GM13977 (cell line): ENCODE measurements at regions not wholly inside any gene's neighbourhood (a gene's known extent, or its start where the extent isn't known, plus 50 kb on each side); places are given as distances from the start of the nearest gene placed in this dataset.

Experiments
- DNase-seq: peaks from one replicate; pipeline ENCODE4 v3.0.0; 2012; ENCODE audit warnings: low spot score
- CTCF ChIP-seq: IDR thresholded peaks from 2 replicates; pipeline ENCODE4 v1.5.1; 2012; ENCODE audit warnings: mild to moderate bottlenecking, control low read depth; ENCODE audit not compliant: insufficient read depth; ENCODE audit errors: extremely low read depth, missing control alignments
- in situ Hi-C: fragments of 300-500 bp; cut with MboI; formaldehyde crosslinking; loops from one replicate; pipeline ENCODE4 v1.12.0; 2022; ENCODE audit warnings: low sequenced_read_pairs, low pct_unique_long_range_greater_than_20kb, mixed read lengths, inconsistent platforms; ENCODE audit not compliant: unreplicated experiment

DNA sequence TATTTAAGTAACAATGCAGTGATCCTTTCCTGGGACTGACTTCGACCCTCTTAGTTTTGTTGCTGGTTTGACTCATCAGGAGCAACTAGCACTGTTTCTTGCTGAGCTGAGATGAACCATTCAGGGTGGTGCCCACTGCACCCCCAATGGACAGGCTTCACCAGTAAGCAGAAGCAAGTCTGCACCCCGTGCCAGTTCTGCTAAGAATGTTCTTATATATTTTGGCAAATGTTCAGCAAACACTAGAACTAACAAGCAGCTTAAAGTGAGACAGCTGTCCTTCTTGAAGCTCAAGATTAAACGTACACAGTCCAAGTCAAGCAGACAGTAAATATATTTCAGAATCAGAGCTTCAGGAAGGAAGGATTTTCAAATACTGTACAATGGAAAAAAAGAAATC is 561.3 kb upstream of the CDH4 start:
- no peak for TF ChIP-seq CTCF
- DNase-seq = no peak
- in situ Hi-C loops = no loop called here

DNA sequence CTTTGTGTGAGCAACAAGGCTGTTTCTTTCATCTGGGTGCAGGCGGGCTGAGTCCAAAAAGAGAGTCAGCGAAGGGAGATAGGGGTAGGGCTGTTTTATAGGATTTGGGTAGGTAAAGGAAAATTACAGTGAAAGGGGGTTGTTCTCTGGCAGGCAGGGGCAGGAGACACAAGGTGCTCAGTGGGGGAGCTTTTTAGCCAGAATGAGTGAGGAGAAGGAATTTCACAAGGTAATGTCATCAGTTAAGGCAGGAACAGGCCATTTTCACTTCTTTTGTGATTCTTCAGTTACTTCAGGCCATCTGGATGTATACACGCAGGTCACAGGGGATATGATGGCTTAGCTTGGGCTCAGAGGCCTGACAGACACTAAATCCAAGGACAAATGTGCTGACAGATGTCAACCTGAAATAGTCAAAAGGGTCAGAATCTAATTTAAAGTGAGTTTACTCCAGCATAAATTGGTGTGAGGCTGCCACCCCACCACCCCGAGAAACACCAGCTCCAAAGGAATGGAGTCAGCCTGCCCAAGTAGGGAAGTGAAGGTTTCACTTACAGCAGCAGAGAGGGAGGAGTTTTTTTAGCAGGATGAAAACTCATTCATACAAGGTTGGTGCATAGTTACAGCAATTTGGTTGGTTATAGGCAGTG is 560.0 kb upstream of the CDH4 start:
- in situ Hi-C loops = no loop called here
- no peak for TF ChIP-seq CTCF
- no peak for DNase-seq

GRCh38 chr20:60693496-60694133 is 558.4 kb upstream of the CDH4 start:
- DNase-seq = no peak
- no peak for TF ChIP-seq CTCF
- in situ Hi-C loops = no loop called here

DNA sequence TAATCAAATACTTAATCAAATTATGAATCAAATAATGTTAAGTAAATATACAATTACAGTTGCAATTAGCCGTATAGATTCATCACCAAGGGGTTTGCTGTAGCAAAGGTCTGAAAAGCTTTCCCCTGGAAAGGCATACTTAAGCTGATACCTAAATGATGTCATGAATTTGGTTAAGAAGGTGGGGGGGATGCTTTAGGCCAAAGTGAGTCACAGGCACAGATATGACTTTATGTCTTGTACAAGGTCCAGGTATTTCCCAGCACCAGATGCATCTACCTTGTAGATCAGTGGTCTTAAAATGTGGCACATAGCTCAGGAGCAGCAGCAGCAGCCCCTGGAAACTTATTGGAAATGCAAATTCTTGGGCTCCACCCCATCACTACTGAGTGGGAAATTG is 557.3 kb upstream of the CDH4 start:
- no peak for TF ChIP-seq CTCF
- DNase-seq = no peak
- in situ Hi-C loops = no loop called here

DNA sequence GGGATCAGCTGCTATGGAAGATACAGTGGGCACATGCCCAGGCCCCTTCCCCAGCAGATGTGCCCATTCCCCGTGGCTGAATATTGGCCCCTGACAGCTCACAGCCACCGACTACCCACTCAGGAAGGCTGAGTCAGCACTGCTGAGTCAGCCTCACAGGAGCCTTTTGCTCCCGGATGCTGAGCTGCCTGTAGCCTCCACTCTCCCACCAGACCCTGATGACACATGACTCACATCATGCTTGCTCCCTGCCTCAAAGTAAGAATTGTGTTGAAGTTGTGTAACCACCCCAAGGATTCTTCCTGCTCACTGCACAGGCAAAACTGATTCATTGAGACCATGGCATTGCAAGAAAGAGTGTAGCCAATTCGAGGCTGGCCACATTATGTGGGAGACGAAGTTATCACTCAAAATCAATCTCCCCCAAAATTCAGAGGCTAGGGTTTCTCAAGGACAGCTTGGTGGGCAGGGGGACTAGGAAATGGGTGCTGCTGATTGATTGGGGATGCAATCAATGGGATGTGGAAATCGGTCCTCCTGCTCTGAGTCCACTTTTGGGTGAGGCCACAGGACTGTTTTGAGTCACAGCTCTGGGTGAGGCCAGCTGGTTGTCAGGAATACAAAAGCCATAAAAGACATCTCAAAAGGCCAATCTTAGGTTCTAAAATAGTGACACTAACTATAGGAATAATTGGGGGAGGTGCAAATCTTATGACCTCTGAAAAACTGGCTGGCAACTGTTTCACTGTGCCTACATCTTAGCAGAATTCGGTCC is 556.6 kb upstream of the CDH4 start:
- no peak for TF ChIP-seq CTCF
- no peak for DNase-seq
- in situ Hi-C loops = no loop called here

DNA sequence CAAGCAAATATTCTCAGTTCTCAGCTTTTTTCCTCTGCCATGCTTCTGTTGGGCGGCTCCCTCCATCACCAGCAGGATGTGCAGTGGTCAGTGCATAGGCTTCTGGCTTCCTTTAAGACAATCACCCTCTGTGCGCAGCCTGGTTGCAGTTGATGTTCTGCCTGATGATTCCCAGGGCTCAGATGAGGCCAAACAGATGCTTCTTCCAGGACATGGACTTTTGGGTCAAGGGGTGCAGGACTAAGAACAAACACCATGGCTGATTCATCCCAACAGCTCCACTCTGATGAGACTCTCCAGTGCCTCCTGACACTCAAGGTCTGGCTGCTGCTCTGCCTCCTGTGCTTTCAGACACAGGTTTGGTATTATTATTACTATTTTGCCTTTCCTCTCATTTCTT is 554.8 kb upstream of the CDH4 start:
- in situ Hi-C loops = no loop called here
- no peak for TF ChIP-seq CTCF
- no peak for DNase-seq
